NCI-H526 treated with DMSO at 0.1 percent for 48 hours (cell line): ENCODE measurements at regions not wholly inside any gene's neighbourhood (a gene's known extent, or its start where the extent isn't known, plus 50 kb on each side); places are given as distances from the start of the nearest gene placed in this dataset.

Source experiments
- DNase-seq: peaks from one replicate; lab custom pipeline; 2025; lab: John Stamatoyannopoulos, UW

DNA sequence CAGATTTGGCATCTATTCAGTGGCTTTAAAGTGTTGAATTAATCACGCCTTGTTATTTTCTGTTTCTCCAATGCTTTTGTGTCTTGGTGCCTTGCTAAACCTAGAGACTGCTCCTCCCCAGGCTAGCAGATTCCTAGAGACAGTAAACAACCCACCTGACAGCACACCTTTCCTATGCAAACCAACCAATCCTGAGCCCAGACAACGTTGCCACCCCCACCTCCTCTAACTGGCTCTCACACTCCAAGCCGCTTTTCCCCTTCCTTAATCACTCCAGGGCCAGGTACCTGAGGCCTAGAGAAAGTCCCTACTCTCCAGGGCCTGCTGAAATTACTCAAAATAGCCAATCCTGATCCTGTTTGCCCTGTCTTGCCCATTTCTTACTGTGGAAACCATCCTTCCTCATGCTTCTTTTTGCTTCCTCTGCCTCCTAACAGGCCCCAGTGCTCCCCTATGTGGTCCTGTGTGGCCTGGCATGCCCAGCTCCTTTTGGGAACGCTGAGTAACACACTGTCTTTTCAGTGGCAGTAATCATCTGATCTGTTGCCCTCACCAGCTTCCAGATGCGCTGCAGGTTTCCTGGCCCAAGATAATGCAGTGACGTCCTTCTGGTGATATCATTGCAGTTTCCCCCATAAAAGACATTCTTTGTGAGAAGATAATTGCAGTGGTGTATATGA is 53.4 kb downstream of the GAS1 start:
- DNase-seq, result no peak

DNA sequence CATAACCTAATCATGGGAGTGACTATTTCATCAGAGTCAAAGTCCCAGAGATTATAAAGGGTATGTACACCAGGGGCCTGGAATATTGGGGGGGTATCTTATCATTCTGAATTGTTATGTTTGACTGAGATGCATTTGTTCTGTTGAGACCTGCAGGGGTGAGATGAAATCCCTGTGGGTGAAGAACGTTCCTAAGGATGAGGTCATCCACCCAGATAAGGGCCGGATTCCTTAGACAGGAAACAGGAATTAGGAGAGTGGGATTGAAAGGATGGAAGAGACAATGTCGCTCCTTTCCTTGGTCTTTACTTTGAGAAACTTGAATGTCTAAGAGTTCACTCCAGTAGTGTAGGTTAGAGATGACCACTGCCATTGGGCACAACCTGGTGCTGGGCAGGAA is 54.7 kb downstream of the GAS1 start:
- no peak for DNase-seq

DNA sequence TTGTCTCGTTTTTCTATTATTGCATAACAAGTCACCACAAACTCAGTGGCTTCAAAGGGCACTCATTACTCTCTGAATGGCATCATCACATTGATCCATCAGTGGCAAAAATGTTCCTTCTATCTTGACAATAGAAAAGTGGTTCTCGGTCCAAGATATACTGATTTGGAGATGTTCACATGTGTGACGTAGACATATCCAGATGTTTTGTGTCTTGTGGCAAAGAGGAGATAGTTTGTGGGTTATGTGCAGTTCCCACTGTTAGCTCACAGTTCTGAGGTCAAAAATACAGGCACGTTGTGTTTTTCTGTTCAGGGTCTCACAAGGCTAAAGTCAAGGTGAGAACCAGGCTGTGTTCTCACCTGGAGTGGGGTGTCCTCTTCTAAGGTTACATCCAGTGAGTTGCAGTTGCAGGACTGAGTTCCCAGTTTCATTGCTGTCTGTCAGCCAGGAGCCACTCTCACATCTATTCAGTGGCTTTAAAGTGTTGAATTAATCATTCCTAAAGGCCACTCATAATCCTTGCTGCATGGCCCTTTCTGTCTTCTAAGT is 55.3 kb downstream of the GAS1 start:
- DNase-seq, result no peak

DNA sequence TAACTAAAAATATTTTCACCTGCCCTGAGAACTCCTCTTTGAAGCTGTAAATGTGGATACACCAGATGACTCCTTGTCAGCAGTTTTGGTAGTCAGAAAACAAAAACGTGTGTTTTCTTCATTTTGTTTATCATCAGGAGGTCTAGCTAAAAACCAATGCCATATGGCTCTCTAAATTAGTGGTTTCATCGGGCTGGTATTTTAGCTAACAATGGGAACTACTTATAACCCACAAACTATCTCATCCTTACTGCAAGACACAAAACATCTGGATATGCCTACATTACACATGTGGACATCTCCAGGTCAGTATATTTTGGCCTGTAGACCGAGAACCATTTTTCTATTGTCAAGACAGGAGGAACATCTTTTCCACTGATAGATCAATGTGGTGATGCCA is 56.2 kb downstream of the GAS1 start:
- no peak for DNase-seq

DNA sequence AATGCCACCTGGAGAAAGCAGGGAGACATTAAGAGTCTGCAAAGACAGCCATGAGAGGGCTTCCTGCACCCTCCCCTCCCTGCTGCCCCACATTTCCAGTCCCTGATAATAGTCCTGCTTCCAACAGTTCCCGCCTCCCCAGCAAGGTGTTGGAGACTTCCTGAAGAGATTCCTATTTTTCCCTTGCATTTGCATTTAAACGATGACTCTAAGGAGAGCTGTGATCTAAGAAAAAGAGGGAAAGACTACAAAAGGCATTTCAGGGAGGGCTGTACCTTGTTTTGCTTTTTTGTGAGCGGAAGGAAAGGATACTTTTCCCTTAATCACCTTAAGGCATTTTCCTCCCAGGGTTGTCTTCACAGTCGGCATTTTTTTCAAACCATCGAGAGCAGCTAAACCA is 62.1 kb downstream of the GAS1 start:
- DNase-seq, result no peak

DNA sequence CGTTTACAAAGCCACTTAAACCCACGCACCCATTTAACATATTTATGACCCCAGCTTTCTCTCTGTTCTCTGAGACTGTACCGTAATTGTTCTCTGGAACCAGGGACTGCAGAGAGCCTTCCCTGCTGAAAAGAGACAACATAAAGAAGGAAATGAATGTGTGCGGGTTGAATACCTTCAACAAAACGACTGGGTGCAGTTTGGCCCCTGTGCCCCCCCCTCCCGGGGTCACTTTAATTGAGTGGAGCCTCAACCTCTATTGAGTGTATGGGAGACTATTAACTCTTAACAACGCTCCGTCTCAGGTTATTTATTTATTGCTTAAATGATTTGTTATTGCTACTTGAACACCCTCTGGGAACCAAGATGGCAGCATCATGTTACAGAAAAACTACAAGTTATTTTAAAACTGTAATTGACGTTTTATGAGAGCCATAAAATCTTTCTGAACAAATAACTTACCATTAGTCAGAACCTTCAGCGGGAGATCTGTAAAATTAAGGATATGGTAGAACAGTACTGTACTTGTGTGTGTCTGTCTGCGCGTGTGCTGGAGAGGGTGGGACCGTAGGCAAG is 70.6 kb downstream of the GAS1 start:
- DNase-seq, result no peak

DNA sequence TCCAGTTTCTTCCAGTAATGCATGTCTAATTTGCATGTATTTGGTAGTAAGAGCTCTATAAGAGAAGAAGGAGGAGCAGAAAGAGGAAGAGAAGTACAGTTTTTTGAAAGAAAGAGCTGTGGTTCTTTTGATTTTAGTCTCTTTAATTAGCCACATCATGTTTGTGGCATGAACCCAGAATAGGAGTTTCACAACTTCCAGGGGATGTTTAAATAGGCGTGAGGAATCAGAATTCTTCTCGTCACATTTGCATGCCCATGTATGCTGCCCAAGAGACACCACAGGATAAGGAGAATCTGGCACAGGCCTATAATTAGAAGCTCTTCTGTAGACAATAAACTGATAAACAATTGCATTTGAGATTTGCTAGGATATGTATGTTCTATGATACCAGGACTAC is 78.7 kb downstream of the GAS1 start:
- DNase-seq, result no peak

DNA sequence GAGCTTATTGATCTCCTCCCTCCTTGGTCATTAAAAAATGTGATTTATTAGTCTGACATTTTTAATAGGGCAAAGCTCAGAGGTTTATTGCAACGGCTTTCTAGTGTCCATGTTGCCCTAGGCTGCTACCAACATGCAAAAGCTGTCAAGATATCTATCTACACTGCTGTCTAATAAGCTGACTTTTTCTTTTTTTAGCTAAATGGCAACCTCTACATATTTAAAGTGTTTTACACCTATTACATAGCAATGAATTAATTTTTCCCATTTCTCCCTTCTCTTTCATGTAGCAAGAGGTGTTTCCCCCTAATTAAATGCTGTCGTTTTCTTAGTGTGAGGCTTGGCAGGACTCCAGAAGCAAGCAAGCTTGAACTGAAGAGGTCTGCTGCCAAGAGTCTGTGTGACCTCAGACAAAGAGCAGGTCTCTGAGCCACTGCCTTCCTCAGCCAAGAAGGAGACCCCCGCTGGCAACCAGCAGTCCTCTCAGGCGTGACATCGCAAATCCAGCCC is 79.4 kb downstream of the GAS1 start:
- DNase-seq, result no peak

DNA sequence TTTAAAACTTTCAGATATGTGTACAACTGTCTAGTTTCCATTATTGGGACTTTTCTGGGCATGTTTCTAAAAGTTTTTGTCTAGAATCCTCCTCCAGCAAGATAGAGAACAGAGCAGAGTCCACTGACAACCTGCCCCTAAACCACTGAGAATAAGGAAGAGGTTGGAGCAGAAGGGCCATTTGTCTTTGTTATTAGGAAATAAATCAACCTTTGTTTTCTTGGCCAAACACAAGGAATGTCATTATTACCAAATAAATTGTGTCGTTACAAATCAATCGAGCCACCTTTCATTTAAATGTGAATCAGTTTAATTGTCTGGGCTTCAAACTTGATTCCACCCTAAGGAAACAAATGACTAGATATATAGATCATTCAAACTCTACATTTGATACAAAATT is 81.4 kb downstream of the GAS1 start:
- DNase-seq, result no peak

DNA sequence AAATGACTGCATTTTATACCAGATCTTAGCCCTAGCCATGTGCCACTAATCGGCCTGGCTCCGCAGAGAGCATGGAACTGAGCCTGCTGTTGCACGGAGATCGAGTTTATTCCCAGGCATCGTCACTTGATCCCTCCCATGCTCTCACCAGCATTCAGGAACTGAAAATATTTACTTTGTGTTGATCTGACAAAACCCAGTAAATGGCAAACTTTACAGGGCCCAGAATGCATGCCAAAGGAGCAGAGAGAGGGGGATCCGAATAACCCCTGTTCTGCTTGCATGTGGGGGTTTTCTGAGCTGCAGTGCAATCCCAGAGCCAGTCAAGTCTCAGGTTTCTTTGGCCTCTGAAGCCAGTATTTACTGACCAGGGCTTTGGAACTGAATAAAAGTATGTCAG is 87.3 kb downstream of the GAS1 start:
- no peak for DNase-seq

DNA sequence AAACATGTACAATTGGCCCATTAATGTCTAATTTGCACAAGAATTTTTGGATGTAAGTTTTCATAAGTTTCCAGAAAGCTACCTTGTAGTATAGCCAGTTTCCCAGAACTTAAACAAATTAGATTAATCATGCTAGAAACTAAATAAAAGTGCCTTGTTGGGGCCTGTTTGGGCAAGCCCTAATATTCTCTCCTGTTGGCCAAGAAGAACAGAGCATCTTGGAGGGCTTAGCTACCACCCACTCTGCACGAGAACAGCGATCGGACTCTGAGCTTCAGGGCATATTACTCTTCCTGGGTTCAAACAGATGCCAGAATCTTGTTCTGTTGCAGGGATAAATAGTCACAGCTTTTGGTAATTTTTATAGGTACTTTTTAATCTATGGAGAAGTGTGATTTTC is 88.2 kb downstream of the GAS1 start:
- DNase-seq, result no peak

DNA sequence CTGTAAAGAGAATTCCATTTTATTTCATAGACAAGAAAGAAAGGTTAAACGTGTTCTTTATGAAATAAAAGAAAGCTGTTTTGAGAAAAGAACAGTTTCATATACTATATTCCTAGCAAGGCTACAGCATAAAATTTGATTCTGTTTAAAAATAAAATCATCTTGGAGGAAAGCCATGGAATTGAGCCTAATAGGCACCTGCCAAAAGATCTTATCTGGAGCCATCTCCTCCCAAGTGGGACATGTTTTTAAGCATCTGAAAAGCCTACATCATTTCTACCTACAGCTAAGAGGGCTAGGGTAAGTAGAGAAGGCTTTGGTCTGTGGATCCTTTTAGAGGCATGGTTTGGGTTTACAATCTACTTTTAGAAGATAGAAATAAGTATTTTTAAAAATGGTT is 89.3 kb downstream of the GAS1 start:
- no peak for DNase-seq

DNA sequence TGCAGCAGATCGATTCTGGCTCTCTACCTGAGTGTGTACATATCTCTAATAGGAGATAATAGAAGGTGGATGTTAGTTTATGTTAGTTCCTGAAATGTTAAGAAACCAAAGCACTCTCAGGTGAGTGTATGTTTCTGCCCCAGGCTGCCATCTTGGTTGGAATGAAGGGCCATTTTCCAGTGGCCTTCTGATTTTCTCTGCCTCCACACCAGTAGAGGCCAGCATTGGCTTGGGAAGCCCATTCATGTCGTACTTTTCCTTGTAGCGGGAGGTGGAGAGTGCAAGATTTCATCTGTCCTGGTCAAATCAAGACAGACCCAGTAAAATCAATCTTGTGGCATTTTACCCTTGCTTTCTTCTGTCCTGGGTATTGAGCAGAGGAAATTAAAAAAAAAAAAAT is 91.0 kb downstream of the GAS1 start:
- no peak for DNase-seq

DNA sequence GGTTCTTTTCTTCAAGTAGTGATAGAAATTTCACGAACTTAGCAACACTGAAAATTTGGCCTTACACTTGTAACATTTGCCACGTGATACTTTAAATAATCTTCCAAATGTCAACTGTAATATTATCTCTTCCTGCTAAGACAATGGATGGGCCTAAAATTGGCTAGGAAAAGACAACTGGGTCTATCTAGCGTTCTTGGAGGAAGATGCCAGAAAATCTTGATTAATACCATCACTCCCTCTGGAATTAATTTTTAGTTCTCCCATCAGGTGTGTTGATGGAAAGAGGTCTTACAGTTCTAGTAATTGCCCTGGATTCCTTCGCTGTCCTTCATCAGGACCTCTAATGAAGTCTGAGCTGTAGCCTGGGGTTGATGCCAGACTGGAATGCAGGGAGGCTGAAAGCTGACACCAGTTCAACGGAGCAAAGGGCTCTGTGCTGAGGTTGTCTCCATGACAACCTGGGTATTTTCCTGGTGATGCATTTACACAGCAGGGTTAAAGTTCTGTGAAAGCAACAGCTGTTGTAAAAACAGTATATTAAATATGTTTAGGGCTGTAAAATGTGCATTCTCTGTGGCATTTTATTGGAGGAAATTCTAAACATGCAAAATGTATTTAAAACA is 92.3 kb downstream of the GAS1 start:
- peak; percentile 64 for DNase-seq

DNA sequence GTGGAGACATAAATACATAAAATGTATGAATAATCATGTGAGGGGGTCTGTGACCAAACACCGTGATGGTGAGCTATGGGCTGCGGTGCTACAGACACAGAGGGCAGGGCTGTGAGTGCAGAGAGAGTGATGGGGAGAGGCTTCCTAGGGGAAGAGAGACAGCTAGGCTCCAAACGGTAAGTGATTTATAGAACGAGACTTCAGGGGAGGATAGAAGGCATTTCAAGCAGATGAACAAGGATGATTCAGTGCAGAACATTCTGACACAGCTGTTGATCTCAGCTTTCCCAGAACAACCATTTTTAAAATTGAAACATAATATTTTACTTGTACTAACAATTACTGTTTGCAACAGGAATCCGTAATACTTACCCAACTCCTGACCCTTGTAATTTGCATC is 100.7 kb downstream of the GAS1 start:
- no peak for DNase-seq

DNA sequence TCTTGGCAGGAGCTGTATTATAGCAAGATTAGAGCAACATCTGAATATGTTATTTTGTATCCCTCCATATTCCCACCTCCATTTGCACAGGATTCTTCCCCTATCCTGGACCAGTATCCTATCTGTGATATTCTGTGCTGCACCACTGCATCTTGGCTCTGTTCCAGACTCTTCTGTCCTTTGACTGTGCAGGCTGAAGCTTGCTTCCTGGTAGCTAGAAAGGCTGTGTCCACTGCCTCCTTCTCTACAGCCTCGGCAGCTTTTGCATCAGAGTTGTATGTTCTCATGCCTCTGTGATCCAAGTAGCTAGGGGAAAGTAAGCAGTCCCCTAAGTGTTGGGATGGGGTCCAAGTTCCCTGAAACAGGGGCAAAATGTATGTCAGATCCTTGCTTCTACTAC is 104.1 kb downstream of the GAS1 start:
- no peak for DNase-seq

DNA sequence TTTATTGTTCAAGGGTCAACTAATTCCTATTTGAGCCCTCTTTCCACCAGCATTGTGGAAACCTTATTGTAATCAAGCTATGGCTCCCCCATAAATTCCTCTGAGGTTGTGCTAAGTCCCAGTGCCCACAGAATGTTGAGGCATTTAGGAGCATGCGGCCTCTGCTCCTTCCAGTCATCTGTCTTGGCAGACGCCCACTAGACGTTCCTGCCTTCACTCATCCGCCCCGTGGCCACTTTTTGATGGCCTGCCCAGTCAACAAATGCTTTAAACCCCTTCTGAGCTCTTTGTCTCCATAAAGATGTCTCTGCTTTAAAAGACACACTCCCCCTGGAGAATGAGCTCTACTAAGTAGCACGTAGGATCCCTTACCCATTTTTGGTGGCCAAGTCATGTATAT is 104.7 kb downstream of the GAS1 start:
- DNase-seq, result no peak

DNA sequence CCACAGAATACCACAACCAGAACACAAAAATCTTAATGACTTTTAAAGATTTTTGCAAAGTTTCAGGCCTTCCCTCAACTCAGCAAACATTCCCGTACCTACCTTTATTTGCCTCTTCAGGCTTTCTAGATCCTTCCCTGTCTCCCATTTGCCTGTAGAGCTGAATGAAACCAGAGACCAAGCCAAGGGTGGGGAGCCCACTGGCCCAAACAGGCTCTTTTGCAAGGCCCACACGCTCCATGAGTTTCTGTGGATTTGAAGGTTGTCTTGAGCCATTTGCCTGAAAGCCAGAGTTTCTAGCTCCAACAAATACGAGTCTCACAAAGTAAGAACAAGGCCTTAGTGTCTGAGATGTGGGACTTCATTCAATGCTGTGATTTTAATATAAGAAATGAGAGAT is 107.8 kb downstream of the GAS1 start:
- DNase-seq, result no peak

DNA sequence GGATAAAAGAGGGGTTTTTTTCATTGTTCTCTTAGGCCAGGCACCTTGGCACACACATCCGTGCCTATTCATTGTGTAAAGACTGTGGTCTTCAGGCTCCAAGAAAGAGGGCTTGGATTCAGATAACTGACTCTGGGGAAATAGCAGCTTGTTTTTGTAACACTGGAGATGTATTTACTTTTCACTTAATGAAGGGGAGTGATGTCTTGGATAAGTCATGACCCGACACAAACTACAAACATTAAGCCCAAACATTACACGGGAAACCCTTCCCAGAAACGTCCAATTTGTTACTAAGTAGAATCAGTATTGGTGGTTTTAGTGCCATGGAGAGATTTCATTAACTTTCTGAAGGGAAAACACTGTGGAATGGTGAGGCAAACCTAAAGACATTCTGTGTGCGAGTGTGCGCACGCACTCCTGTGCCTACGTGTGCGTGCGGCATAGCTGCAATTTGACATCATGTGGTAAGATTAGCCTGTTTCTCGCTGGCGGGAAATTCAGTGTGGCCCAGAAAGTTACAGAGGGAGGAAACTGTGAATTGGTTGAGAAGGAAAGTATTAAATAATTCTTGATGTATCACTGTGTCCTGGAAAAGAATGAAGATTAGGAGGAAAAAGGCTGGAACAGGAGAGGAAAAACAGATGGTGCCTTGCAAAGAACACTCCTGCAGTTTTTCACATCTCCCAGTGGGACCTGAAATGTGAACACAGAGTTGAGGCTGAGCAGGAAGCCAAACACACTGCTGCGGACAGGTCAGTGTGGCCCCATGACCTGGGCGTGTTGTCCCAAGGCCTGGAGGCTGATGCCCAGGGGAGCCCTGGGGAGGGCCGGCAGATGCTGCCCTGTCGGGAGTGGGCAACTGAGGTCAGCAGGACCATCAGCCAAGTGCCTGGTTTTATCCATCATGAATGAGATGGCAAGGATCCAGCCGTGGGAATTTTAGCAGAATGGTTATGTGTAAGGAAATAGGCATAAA is 108.5 kb downstream of the GAS1 start:
- no peak for DNase-seq

DNA sequence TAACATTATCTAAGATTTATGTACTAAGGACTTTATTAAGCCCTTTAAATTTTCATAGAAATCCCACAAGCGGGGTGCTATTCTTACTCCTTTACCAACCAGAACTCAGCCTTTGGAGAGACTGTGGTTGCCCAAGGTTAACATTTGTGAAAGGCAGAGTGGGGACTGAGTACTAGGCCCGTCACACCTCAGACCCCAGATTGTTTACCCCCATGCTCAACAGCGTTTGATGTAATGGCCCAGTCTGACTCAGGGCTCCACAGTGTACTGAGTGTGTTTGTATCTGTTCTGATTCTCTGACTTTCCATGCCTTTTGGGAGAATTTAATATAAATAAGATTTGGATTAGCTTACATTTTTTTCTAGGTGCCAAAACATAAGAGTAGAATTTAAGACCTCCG is 110.0 kb downstream of the GAS1 start:
- no peak for DNase-seq

DNA sequence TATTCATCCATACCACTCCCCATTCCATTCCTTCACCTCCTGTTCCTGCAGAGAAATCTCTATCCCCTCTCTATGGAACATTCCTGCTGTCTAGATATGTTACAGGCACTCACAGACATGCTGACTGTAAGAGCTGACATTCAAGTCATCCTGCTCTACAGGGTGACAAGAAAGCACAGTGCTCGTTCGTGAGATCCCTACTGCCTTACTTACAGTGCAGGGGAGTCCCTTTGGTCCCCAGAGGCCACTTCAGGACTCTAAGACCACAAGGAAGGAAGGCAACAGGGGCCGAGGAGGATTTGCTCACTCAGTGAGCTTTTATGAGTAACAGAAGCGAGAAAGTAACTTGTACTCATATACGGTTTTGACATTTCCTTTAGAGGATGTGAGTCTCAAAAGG is 110.5 kb downstream of the GAS1 start:
- DNase-seq, result no peak

DNA sequence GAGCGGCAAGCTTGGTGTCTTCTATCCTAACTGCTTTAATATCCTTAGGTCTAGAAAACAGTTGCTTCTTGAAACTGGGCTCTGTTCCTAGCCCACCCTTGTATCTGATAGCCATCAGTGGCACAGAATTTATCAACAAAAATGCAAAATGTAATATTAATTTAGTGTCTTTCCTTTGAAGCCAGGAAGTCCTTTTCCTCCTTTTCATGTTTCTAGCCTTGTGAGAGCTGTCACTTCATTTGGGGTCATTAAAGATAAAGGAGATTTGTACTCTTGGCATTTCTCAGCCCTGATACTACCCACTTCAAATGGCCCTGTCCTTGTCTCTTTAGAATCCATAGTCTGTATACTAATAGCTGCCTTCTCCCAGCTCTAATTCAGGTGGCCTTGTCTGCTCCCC is 111.0 kb downstream of the GAS1 start:
- DNase-seq, result no peak
